NCI-H187 treated with DMSO at 0.1 percent for 48 hours (cell line): ENCODE measurements at regions not wholly inside any gene's neighbourhood (a gene's known extent, or its start where the extent isn't known, plus 50 kb on each side); places are given as distances from the start of the nearest gene placed in this dataset.

Experiments used
- DNase-seq: peaks from one replicate; lab custom pipeline; 2025; lab: John Stamatoyannopoulos, UW

GRCh38 chr21:27306791-27307775 is 340.2 kb upstream of the ADAMTS5 start:
- DNase-seq: no peak

- DNase-seq: no peak
Measured at GRCh38 chr21:27306206-27306605, 339.3 kb upstream of the ADAMTS5 start.

GRCh38 chr21:27301220-27301619 is 334.3 kb upstream of the ADAMTS5 start:
- no peak for DNase-seq

GRCh38 chr21:27300770-27301169 is 333.9 kb upstream of the ADAMTS5 start:
- no peak for DNase-seq

- DNase-seq: no peak
Measured at GRCh38 chr21:27298465-27298864, 331.6 kb upstream of the ADAMTS5 start.

- DNase-seq: no peak
Measured at GRCh38 chr21:27293239-27293638, 326.4 kb upstream of the ADAMTS5 start.

DNA sequence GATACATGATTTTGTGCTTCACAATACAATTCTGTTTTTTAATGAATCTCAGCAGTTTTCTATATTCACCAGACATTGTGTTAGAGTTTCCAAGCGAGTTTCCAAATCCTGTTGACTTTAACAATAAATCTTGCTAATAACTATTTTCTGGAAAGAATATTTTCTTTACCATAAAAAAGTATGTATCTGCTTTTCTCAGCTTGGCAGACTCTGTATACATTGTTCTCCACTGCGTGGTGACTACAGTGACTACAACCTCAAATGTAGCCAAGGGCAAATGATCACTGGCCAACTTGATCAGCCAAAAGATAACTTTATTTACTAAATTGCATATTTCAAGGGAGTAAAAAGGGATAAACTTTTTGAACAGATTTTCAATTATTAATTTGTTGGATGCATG is 325.9 kb upstream of the ADAMTS5 start:
- no peak for DNase-seq

GRCh38 chr21:27292229-27292628 is 325.3 kb upstream of the ADAMTS5 start:
- DNase-seq: no peak

DNA sequence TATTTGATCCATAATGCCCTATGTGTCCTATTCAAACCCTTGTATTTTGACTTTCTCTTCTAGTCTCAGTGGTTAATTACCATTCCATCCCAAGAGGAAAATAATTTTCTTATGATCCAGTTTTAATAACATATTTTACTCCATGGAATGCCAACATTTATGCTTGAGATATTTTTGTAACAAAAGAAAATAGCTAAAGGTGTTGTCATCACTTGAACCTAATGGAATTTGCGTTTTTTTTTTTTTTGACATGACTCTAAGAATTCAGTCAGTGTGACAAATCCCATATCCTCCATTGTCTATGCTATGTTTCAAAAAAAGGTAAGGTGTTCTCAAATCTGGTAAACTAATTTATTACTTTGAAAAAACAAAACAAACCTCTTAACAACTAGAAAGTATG is 324.1 kb upstream of the ADAMTS5 start:
- DNase-seq: no peak

- DNase-seq: no peak
Measured at GRCh38 chr21:27290028-27290427, 323.1 kb upstream of the ADAMTS5 start.

DNA sequence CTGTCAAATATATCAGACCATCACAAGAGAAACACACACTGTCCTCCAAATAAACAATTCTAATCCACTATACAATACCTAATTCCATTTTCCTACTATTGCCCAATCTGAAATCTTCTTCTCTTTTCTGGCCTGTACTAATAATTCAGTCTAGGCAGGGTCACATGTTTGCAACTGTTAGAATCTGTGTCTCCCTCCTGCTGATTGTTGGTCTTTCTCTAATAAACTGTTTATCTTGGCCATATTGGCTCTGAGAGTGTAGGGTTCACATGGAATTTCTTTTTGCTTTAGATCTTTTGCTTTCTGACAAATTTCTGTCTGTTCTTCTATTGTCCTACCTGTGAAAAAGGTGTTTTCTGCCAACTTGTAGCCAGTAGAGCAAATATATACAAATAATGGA is 319.9 kb upstream of the ADAMTS5 start:
- DNase-seq: no peak

GRCh38 chr21:27277110-27277509 is 310.2 kb upstream of the ADAMTS5 start:
- DNase-seq: no peak

- DNase-seq: no peak
Measured at GRCh38 chr21:27275294-27275927, 308.5 kb upstream of the ADAMTS5 start.

- no peak for DNase-seq
Measured at GRCh38 chr21:27269644-27270043, 302.8 kb upstream of the ADAMTS5 start.

- no peak for DNase-seq
Measured at GRCh38 chr21:27268290-27268689, 301.4 kb upstream of the ADAMTS5 start.

- no peak for DNase-seq
Measured at GRCh38 chr21:27265949-27266348, 299.1 kb upstream of the ADAMTS5 start.

GRCh38 chr21:27265492-27265891 is 298.6 kb upstream of the ADAMTS5 start:
- no peak for DNase-seq

DNA sequence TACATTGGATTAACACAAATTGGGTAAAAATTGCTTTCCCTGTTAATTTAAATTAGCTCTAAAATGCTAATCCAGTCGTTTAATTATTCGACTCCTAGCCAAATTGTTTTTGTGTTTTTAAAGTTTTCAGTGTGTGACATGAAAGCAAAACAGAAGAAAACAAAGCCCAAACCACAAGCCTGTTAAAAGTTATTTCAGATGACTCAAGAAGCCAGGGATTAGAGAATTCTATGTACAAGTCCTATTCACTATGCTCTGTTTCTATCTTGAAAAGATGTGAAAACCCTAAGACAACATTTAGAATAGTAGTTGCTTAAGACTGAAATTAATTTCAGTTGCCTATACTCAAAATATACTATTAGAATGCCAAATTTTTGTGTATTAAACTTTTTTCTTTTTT is 294.8 kb upstream of the ADAMTS5 start:
- no peak for DNase-seq

GRCh38 chr21:27260728-27261127 is 293.8 kb upstream of the ADAMTS5 start:
- no peak for DNase-seq

DNA sequence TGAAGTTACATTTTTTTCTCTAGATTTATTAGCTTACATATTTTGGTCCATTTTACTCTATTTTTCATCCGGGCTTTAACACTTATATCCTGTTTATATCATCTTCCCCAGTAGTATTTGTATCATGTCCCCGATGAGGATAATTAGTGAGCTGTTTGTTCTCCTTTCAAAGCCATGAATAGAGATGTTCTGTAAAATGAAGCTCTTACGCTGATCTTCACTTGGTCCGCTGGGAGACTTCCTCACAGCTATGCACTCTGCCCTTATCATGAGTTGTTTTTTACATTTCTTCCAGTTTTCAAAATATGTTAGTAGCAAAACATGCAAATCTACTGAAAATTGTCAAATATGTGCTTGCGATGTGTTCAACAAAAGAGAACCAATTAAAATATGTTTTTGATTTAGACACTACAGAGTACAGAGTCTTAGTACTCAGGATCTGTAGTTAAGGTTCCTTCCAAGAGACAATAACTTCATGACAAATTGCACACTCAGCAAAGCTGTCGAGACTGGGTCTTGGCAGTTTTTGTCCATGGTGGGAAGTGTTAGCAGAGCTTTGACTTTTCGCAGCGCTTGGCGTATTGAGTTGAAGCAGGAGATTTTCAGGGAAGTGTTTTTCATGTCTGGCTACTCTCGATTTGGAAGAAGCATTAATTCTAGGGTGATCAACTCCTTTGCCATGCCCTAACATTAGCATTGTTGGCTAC is 292.0 kb upstream of the ADAMTS5 start:
- DNase-seq: no peak

DNA sequence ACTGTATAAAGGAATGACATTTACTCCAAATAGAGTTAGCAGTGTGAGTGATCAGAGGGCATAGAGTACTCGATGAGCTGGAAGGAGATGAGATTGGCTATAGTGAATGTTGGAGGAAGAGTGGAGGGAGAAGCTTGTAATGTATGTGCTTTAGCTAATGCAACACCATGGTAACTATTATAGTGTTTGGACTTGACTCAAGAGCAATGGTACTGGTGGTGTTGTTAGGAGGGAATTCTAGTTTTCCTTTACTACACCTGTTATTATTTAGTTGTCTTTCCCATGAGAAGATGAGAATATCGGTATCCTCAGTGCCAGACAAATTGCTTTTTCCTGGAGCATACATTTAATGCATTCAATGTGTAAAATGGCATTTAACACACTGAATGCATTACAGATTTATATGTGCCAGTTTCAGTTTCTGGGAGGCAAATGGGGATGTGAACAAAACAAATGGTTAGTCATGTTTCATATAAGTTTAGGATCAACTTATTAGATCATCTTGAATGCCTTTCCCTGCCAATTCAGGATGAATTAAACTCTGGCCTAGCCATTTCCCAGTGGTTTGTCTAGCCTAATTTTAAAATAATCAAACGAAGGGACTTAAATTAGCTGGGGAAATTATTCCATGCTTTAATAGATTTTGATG is 291.1 kb upstream of the ADAMTS5 start:
- no peak for DNase-seq

- DNase-seq: no peak
Measured at GRCh38 chr21:27257226-27257625, 290.3 kb upstream of the ADAMTS5 start.
